HG03196 (cell line): ENCODE measurements at regions not wholly inside any gene's neighbourhood (a gene's known extent, or its start where the extent isn't known, plus 50 kb on each side); places are given as distances from the start of the nearest gene placed in this dataset.

ENCODE experiments used
- ATAC-seq: cut with Tn5 transposase; IDR thresholded peaks from one replicate; pipeline ENCODE4 v1.9.1; 2021; ENCODE audit not compliant: unreplicated experiment

- ATAC-seq, result no peak
Measured at GRCh38 chr12:40172879-40173278, 51.9 kb upstream of the LRRK2 start.

- no peak for ATAC-seq
Measured at GRCh38 chr12:40171501-40171900, 53.3 kb upstream of the LRRK2 start.

DNA sequence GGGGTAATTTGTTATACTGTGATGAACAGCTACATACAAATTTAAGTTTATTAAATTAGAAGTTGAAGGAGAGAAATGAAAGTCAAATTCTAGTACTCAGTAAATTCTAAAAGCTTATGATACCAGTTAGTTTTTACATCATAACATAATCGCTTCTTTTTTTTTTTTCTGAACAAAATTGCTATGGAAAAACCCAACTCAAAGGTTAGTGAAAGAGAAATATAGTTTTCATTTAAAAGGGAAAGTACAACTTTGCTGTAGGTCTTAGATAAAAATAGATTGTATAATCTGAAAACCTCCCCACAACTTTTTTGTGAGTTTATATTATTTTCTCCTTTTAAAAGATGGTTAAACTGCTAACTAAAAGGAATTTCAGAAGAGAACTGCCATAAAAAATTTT is 53.7 kb upstream of the LRRK2 start:
- no peak for ATAC-seq

- no peak for ATAC-seq
Measured at GRCh38 chr12:40170593-40170992, 54.2 kb upstream of the LRRK2 start.

DNA sequence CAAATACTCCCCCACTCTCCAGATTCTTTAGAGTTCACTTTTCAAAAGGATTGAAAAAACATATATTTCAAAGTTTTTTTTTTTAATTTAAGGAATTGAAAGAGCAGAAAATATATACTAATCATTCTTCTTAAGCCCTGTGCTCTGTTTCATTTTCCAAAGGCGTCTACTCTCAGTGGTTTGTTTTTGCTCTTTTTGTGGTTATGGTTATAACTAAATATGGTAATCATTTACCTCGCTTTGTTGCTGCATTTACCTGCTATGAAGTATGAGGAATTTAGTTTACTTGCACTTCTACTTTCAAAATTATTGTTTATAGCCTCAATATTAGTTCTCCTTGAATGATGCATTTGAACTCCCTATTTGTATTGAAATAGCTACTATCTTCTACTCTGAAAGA is 55.9 kb upstream of the LRRK2 start:
- peak; percentile 96 for ATAC-seq

- peak; percentile 39 for ATAC-seq
Measured at GRCh38 chr12:40168419-40168818, 56.4 kb upstream of the LRRK2 start.

DNA sequence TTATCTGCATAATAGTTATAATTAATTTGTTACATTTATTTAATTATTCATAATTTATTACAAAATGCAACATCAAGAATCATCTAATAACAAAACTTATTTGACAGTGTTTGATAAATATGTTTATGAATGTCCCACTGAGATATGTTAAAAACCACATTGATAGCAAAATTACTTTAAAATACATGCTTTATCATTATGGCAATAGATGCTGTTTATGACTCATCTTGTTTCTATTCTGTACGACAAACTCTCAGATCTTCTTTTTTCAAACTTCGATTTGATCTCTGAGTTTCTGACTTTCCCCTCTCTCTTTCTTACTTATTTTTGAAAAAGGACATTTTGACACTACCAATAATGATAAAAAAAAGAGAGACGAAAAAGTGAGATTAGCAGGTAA is 56.8 kb upstream of the LRRK2 start:
- peak; percentile 63 for ATAC-seq

DNA sequence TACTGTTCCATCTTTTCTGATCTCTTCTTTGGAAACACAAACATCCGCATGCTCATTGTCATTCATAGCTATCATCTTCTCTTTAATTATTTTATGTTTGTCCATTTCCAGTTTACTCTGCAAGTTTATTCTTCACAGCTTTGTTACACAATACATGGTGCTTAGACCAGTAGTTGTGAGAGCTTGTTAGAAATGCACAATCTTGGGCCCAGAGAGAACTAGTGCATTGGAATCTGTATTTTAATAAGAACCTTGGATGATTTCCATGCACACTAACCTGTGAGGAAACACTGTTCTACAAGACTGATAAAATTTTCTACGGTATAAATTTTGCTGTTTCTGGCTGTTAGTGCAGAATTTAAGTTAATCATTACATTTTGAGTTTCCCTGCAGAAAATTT is 59.3 kb upstream of the SLC2A13 start:
- ATAC-seq, result no peak

DNA sequence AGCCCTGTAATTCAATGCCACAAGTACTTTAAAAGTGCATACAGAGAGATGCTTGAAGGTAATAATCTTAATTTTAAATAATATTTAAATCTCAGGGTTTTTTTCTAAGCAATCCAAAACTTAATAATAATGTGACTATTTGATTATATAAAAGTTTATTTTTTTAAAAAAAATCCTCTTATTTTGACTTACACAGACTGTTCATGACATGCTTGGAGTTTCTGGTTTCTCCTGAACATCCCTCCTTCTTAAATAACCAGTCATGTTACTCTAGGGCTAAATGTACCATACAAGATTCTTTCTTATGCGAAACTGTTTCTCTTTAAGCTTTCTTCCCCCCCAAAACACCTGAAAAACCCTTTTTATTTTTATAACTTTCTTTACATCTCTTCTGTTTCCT is 58.2 kb upstream of the SLC2A13 start:
- no peak for ATAC-seq

GRCh38 chr12:40162033-40162432 is 56.2 kb upstream of the SLC2A13 start:
- ATAC-seq, result no peak

DNA sequence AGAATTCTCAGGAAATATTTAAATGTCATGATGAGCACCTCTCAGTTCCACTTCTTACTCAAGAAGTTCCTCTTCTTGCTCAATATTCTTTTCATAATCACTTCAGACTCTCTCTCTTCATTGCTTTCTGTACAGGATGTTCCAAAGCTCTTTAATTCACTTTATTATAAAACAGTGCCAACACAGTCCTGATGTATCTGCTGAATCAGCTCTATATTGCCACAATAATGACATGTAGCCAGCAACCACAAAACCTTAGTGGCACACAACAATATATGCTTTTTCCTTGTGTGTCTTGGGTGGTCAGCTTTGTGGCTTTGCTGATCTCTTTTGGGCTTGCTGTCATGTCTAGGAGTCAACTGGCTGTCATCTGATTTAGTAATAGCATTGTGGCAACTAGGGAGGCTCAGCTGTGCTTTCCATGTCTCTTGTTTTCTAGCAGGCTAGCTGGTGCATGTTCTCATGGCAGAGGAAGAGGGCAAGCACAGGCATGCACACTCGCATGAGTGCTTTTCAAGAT is 52.8 kb upstream of the SLC2A13 start:
- ATAC-seq, result peak; percentile 58

- no peak for ATAC-seq
Measured at GRCh38 chr12:40157336-40157735, 51.5 kb upstream of the SLC2A13 start.

GRCh38 chr12:40156021-40156764 is 50.3 kb upstream of the SLC2A13 start:
- no peak for ATAC-seq
